ENCODE measurements at regions not wholly inside any gene's neighbourhood (a gene's known extent, or its start where the extent isn't known, plus 50 kb on each side); places are given as distances from the start of the nearest gene placed in this dataset.

- Histone ChIP-seq H3K27ac (replicated peaks) (no peak overlapping the region), H3K4me3 (replicated peaks; ENCODE audit: insufficient read depth, low read length) (no peak overlapping the region), H3K27me3 (ENCODE audit: insufficient read depth, poor library complexity, severe bottlenecking) (no peaks in the 10 kb centered on the region)
- no peak for DNase-seq (ENCODE audit: low read depth in 1 of 2, low spot score in 1 of 2)
- no peak for TF ChIP-seq GABPA (IDR thresholded peaks at IDR 0.05; ENCODE audit: low read depth)
- TF ChIP-seq POLR2AphosphoS5 (IDR thresholded peaks at IDR 0.05; ENCODE audit: low read depth), result no peak
- no peak for TF ChIP-seq SPI1 (IDR thresholded peaks at IDR 0.05; ENCODE audit: borderline replicate concordance, low read depth)
- no peak for TF ChIP-seq CTCF (IDR thresholded peaks at IDR 0.05; ENCODE audit: insufficient read depth, low read length)
- TF ChIP-seq, protein P1, sequence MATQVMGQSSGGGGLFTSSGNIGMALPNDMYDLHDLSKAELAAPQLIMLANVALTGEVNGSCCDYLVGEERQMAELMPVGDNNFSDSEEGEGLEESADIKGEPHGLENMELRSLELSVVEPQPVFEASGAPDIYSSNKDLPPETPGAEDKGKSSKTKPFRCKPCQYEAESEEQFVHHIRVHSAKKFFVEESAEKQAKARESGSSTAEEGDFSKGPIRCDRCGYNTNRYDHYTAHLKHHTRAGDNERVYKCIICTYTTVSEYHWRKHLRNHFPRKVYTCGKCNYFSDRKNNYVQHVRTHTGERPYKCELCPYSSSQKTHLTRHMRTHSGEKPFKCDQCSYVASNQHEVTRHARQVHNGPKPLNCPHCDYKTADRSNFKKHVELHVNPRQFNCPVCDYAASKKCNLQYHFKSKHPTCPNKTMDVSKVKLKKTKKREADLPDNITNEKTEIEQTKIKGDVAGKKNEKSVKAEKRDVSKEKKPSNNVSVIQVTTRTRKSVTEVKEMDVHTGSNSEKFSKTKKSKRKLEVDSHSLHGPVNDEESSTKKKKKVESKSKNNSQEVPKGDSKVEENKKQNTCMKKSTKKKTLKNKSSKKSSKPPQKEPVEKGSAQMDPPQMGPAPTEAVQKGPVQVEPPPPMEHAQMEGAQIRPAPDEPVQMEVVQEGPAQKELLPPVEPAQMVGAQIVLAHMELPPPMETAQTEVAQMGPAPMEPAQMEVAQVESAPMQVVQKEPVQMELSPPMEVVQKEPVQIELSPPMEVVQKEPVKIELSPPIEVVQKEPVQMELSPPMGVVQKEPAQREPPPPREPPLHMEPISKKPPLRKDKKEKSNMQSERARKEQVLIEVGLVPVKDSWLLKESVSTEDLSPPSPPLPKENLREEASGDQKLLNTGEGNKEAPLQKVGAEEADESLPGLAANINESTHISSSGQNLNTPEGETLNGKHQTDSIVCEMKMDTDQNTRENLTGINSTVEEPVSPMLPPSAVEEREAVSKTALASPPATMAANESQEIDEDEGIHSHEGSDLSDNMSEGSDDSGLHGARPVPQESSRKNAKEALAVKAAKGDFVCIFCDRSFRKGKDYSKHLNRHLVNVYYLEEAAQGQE (IDR thresholded peaks at IDR 0.05; ENCODE audit: insufficient replicate concordance, low read depth), result no peak
Observed at GRCh38 chr11:29959488-29959887, 57.3 kb downstream of the KCNA4 start.

DNA sequence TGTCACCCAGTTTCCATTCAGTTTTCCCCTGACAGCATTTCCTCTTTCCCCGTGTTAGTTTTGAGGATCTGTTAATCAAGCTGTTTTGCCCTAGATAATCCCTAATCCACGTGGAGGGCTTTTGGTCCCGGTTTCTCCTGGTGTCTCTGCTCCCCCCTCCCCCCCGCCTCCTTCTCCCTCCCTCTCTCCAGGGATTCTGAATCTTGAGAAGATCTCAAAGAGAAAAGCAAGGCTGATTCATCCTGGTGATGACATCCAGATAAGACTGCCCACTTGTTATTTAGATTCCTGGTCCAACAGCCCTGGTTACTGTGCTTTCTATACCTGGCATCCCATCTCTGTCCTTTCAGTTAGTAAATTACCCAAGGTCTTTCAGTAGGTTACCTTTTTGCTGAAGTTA, 59.4 kb downstream of the KCNA4 start:
- H3K27me3 ChIP-seq (ENCODE audit: insufficient read depth, poor library complexity, severe bottlenecking), result no peaks in the 10 kb centered on the region
- no peak for DNase-seq (ENCODE audit: low read depth in 1 of 2, low spot score in 1 of 2)
- H3K27ac ChIP-seq (replicated peaks), result no peak overlapping the region
- TF ChIP-seq, protein P1 (IDR thresholded peaks at IDR 0.05; ENCODE audit: insufficient replicate concordance, low read depth), result no peak
- TF ChIP-seq POLR2AphosphoS5 (IDR thresholded peaks at IDR 0.05; ENCODE audit: low read depth) (no peak), SPI1 (IDR thresholded peaks at IDR 0.05; ENCODE audit: borderline replicate concordance, low read depth) (no peak), GABPA (IDR thresholded peaks at IDR 0.05; ENCODE audit: low read depth) (no peak), CTCF (IDR thresholded peaks at IDR 0.05; ENCODE audit: insufficient read depth, low read length) (no peak)
- no peak overlapping the region for H3K4me3 ChIP-seq (replicated peaks; ENCODE audit: insufficient read depth, low read length)

- DNase-seq (ENCODE audit: low read depth in 1 of 2, low spot score in 1 of 2), result no peak
- TF ChIP-seq CTCF (IDR thresholded peaks at IDR 0.05; ENCODE audit: insufficient read depth, low read length) (no peak), GABPA (IDR thresholded peaks at IDR 0.05; ENCODE audit: low read depth) (no peak), POLR2AphosphoS5 (IDR thresholded peaks at IDR 0.05; ENCODE audit: low read depth) (no peak), SPI1 (IDR thresholded peaks at IDR 0.05; ENCODE audit: borderline replicate concordance, low read depth) (no peak)
- TF ChIP-seq, protein P1 (IDR thresholded peaks at IDR 0.05; ENCODE audit: insufficient replicate concordance, low read depth), result no peak
- no peak overlapping the region for H3K27ac ChIP-seq (replicated peaks)
- H3K4me3 ChIP-seq (replicated peaks; ENCODE audit: insufficient read depth, low read length), result no peak overlapping the region
- no peaks in the 10 kb centered on the region for H3K27me3 ChIP-seq (ENCODE audit: insufficient read depth, poor library complexity, severe bottlenecking)
Observed at GRCh38 chr11:29956076-29956556, 60.7 kb downstream of the KCNA4 start.

All from HL-60 (cell line).